CD4-positive, alpha-beta T cell treated with Interleukin-17A for 1 hour (primary cell): ENCODE measurements at regions not wholly inside any gene's neighbourhood (a gene's known extent, or its start where the extent isn't known, plus 50 kb on each side); places are given as distances from the start of the nearest gene placed in this dataset.
"Not testable (repeated sequence)": the region's sequence is repeated elsewhere in the genome, so short reads cannot be mapped to it uniquely, and the experiment has no call there.

Source experiments
- DNase-seq: peaks from one replicate; pipeline ENCODE4 v3.0.0-alpha.2; 2020

DNA sequence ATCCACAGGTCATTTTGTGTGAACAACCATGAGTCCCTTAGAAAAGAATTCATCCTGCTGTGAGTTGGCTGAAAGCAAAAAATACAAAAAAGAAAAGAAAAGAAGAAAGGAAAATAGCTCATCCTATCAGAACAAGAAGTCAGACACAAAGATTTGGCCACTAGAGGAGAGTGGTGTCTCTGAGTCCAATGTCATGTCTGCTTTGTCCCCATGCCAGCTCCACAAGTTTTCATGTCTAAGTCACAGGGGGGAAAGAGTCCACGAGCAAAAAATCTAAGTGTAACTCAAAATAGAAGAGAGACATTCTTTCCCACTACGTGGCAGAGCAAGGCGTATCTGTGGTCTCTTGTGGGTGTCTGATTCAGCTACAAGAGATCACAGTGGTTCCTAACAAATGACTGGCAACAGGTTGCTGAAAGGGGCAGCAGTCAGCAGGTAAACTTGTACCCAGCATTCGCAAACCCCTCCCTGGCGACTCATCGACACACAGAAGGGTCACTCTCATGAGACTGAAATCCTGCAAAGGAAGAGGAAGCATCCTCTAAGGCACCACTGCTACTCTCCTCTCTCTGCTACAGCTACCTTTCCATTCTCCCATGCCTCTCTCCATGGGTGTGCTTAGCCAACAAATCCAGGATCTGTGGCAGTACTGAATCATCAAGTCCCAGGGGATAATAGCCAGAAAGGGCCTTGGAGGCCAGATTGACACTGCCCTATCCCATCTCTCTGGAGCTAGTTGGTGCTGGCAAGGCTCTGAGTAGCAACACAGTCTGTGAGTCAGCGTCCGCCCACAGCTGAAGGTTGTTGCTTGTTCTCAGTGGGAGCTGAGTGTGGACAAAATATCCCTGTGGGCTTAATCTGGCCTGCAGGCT lies 123.0 kb upstream of the SLC39A10 start:
- peak; percentile 53 for DNase-seq

DNA sequence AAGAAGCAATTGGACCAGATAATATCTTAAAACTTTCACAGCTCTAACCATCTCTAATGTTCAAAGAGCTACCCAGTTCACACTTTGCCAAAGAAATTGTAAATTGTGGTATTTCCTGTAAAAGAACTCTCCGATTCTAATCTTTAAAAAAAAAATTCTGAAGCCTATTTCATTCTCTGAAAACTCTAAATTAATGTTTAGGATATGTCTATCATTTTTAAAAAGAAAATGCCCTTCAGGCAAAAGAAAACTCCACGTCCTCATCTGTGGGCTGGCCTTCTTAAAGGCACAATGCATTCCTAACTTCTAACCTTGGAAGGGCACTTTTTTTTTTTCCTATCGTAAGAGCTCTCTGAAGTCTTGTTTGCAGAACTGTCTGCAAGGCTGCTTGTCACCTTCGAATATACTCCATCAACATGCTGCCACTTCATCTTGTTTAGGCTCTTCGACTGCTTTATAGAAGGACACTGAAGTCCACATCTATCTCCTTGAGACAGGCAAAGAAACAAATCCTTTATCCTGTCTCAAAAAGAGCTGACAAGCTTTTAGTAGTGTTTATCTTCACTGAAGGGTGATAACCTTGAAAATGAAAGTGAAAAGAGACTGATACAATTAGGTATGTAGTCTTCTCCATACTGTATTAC lies 124.3 kb upstream of the SLC39A10 start:
- DNase-seq = peak; percentile 67

DNA sequence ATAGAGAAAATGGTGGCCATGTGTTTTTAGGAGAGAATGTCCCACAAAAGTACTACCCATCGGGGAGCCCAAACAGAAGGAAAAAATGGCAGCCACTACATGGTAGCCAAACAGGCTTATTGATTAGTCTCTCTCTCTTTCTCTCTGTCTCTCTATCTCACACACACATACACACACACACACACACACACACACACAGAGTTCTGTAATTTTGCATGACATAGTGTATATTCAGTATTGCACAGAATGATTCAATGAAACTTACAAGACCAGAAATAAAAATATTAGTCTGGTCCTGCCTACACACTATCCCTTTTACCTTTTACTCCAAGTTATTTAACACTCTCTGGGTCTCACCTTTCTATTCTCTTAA lies 124.8 kb upstream of the SLC39A10 start:
- DNase-seq = no peak

DNA sequence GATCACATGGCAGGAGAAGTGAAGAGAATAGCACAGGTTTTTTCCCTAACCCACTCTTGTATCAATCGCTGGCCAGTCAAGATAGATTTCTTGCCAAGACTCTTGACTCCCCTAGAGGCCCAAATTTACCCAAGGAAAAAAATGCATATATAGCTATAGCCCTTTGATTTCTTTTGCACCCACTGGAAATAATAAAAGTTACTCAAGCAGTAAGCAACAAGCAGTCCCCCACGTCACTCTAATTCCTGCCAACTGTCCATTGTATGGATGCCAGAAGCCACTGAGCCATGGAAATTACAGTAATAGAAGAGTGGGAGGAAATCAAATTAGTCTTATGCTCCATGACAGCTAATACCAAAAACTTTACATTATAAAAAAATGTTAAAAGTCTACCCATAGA lies 125.3 kb upstream of the SLC39A10 start:
- no peak for DNase-seq

- DNase-seq = not testable (repeated sequence)
Observed at GRCh38 chr2:195523242-195523641, 133.8 kb upstream of the SLC39A10 start.

- DNase-seq = no peak
Observed at GRCh38 chr2:195521589-195521988, 135.4 kb upstream of the SLC39A10 start.

GRCh38 chr2:195520671-195521155 lies 136.3 kb upstream of the SLC39A10 start:
- no peak for DNase-seq

- DNase-seq = no peak
Observed at GRCh38 chr2:195515551-195515950, 141.5 kb upstream of the SLC39A10 start.

DNA sequence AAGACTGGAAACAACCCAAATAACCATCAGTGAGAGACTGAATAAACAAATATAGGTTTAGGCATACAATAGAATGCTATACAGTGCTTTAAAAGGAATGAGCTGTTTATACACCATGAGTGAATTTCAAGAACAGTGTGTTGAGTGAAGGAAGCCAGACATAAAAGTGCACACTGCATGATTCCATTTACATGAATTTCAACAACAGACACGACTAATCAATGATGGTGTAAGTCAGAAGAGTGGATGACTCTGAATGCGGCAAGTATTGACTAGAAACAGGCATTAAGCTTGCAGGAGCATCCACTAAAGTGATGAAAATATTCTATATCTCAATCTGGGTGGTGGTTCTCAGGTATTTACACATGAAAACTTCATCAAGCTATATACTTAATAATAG lies 142.7 kb upstream of the SLC39A10 start:
- DNase-seq = no peak

DNA sequence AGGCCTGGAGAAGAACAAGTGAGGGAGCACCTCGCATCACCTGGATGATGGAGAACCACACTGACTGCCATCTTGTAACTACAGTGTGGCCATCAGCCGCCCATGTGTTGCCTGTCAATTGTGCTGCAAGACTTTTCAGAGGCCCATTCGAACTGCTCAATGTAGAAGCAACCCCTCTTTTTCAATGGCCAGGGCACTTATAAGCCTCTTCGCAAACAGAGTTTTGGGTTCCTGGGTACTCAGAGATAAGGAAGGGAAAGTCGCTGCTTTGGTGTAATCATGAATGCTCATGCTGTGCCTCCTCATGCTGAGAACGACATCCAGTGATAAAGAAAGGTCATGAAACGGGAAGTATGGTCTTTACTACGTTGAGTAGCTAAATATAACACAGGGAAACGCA lies 143.9 kb upstream of the SLC39A10 start:
- no peak for DNase-seq

GRCh38 chr2:195509551-195509950 lies 147.5 kb upstream of the SLC39A10 start:
- DNase-seq = no peak

DNA sequence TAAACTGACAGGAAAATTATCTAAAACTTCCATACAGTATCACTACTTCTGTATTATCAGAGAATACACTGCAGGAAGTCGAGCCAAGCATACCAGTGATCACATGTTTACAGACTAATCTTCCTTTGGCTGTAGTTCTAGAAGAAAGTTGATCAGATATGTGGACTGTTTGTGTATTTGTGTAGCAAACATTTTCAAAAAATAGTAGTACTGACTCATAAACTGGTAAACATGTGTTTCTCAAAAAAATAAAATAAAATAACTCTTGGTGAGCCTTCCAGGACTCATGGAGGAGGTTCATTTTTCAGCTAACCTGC lies 148.9 kb upstream of the SLC39A10 start:
- DNase-seq = no peak

GRCh38 chr2:195507447-195508138 lies 149.4 kb upstream of the SLC39A10 start:
- no peak for DNase-seq

DNA sequence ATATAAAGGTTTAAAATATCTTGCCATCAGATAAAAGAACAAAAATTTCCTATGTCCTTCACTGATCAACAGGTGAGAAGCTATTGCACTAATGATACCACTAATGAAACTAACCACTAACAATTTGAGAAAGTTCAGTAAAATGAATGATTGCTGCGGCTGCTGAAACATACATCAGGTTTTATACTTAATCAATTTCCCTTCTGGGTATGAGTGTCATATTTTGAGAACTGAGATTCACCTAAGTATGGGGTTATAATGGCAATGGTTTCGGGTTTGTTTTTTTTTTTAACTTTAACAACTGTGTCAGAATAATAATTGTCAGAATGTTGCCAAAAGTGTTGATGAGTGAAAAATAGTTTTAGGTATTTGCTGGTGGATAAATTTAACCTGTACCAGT lies 151.3 kb upstream of the SLC39A10 start:
- DNase-seq = no peak

DNA sequence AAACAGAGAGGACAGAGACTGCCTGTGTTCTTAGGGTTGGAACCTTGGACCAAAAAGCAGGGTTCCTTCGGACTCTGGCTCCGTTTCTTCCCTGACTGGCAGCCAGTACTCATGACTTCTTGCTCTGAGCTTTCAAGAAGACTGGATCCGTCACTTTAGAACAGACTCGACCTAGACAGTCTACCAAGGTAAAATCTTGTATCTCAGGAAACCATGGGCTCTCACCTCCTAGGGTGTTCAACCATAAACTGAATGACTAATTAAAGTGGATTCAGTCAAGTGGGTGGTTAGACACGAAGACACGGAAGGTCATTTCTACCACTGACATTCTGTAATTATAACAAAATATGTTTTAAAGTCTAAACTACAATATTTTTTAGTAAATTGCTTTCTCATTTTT lies 153.8 kb upstream of the SLC39A10 start:
- peak; percentile 19 for DNase-seq

DNA sequence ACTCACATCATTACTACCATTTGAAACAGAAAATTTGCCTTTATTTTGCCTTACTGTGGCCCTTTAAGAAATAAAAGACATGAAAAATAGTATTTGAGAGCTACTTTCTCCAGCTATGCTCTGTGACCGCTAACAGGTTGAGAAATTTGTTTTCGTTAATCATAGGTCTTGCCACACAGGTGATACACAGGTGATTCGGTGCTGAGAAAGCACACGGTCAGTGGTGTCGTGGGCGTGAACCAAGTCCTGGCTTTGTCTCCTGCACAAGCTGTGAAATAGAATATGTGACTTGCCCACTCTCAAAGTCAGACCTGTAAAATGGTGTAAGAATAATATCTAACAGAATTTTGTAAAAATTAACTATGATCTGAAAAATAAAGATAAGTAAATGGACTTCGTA lies 155.3 kb upstream of the SLC39A10 start:
- DNase-seq = no peak

GRCh38 chr2:195500879-195501278 lies 156.1 kb upstream of the SLC39A10 start:
- no peak for DNase-seq

GRCh38 chr2:195498839-195499490 lies 158.1 kb upstream of the SLC39A10 start:
- DNase-seq = no peak

DNA sequence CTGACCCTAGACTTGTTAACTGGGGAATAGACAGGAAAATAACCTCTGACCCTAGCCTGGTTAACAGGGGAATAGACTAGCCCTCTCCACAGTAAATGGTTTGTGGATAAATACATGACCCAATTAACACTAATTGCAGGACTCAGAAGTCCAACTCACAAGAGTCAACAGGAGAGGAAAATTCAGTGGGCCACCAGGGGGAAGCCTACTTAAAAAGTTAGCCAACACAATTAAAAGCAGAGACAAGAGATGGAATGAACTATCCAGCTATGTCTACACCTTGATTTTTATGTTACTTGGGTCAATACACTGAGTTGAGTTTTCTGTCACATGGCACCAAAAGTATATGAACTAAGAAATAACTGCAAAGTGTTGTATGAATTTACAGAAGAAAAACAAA lies 158.8 kb upstream of the SLC39A10 start:
- DNase-seq = peak; percentile 81

- no peak for DNase-seq
Observed at GRCh38 chr2:195496991-195497390, 160.0 kb upstream of the SLC39A10 start.

DNA sequence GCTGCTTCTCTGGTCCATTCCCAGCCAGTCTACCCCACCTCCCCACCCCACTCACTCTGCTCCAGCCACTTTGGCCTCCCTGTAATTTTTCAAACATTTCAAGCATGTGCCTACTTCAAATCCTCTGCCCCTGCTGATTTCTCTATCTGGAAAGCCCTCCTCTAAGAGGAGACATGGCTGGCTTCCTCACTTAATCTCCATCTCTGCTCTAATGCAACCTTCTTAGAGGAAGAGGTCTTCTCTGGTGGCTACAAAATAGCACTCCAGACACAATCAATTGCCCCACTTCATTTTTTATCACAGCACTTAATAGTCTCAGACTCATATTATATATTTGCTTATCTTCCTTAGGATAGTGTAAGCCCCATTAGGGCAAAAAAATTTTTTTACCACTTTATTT lies 161.1 kb upstream of the SLC39A10 start:
- no peak for DNase-seq

DNA sequence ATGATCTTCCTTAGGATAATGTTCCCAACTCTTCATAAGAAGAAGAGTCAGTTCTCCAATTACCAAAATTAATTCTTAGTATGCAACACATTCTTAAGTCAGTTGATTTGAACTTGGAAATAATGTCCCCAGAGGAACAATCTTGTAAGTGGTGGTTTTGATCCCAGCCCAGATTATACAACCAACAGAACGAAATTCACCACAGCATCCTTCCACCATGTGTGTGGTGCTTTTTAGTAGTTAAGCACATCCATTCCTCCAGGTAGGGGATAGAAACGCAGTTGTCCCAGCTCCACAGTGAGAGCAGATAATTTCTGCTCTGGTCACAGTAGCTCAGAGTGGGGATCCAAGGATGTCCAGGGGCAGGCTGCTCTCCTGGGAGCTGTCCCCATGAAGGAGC lies 161.7 kb upstream of the SLC39A10 start:
- DNase-seq = no peak

DNA sequence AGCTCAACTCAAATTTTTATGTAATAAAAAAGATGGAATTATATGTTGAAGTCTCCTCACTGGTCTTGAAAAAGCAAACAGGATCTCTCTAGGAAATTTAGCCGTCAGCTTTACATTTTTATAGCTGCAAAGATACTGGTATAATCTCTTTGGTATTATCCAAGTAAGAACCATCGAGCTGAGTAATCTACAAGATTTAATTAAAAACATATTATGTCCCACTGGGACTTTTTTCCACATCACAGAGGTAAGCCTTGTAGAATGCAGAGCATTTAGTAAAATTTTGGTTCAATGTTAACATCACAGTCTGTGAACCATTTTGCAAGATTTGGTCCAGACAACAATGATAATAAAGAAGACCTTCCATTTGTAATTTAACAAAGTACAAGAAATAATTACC lies 162.6 kb upstream of the SLC39A10 start:
- no peak for DNase-seq
